ENCODE measurements at regions not wholly inside any gene's neighbourhood (a gene's known extent, or its start where the extent isn't known, plus 50 kb on each side); places are given as distances from the start of the nearest gene placed in this dataset.

DNA sequence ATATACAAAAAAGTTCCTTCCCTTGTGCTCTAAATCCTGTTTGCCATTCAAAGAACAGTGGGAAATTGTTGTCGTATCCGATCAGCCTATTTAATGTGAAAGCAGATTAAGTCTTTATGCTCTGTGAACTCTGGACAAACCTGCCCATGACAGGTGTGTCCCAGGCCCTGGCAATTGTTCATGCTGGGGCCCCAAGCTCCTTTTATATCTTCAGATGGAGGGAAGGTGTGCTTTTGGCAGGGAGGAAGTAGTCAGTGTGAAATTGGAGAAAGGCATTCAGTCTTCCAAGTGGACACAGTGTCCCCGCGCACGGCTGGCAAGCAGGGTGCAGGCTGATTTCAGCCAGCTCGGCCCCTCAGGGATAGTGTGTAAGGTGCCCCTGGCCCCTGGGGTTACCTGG, 135.1 kb upstream of the F3 start:
- ChIA-PET CTCF (no interaction called here), POLR2A (no interaction called here)
- BruUV-seq (replicated peaks) = no TSS peak
- Histone ChIP-seq H3K36me3 (ENCODE audit: control insufficient read depth, insufficient read depth, low read length) (no peaks in the 10 kb centered on the region), H3K9me3 (ENCODE audit: control insufficient read depth, insufficient read depth, low read depth, low read length) (no peaks in the 10 kb centered on the region), H3K4me3 (ENCODE audit: low read depth in 2 of 2, low read length in 2 of 2) (no peak overlapping the region), H3K4me1 (ENCODE audit: control insufficient read depth, insufficient read depth, low read length) (no peaks in the 10 kb centered on the region), H3K27me3 (ENCODE audit: control insufficient read depth, insufficient read depth, low read length) (no peaks in the 10 kb centered on the region), H3K27ac (ENCODE audit: low read length) (no peak overlapping the region)
- no peak for ATAC-seq
- in situ Hi-C loops (cut with HindIII; ENCODE audit: low pct_unique_long_range_greater_than_20kb, low sequenced_read_pairs) (no loop called here), intact Hi-C loops (cut with micrococcal nuclease; ENCODE audit: unreplicated experiment) (no loop called here)
- no peak for DNase-seq (ENCODE audit: low read depth, low spot score)
- TF ChIP-seq SIN3A (IDR thresholded peaks at IDR 0.05; ENCODE audit: borderline replicate concordance, insufficient read depth, low read depth, low read length) (no peak), POLR2AphosphoS5 (IDR thresholded peaks at IDR 0.05; ENCODE audit: low read depth, low read length) (no peak), TCF7L2 (IDR thresholded peaks at IDR 0.05; ENCODE audit: low read depth, low read length) (no peak)
- TF ChIP-seq, protein P1, sequence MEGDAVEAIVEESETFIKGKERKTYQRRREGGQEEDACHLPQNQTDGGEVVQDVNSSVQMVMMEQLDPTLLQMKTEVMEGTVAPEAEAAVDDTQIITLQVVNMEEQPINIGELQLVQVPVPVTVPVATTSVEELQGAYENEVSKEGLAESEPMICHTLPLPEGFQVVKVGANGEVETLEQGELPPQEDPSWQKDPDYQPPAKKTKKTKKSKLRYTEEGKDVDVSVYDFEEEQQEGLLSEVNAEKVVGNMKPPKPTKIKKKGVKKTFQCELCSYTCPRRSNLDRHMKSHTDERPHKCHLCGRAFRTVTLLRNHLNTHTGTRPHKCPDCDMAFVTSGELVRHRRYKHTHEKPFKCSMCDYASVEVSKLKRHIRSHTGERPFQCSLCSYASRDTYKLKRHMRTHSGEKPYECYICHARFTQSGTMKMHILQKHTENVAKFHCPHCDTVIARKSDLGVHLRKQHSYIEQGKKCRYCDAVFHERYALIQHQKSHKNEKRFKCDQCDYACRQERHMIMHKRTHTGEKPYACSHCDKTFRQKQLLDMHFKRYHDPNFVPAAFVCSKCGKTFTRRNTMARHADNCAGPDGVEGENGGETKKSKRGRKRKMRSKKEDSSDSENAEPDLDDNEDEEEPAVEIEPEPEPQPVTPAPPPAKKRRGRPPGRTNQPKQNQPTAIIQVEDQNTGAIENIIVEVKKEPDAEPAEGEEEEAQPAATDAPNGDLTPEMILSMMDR (IDR thresholded peaks at IDR 0.05) = no peak
- TF ChIP-seq, protein P2, sequence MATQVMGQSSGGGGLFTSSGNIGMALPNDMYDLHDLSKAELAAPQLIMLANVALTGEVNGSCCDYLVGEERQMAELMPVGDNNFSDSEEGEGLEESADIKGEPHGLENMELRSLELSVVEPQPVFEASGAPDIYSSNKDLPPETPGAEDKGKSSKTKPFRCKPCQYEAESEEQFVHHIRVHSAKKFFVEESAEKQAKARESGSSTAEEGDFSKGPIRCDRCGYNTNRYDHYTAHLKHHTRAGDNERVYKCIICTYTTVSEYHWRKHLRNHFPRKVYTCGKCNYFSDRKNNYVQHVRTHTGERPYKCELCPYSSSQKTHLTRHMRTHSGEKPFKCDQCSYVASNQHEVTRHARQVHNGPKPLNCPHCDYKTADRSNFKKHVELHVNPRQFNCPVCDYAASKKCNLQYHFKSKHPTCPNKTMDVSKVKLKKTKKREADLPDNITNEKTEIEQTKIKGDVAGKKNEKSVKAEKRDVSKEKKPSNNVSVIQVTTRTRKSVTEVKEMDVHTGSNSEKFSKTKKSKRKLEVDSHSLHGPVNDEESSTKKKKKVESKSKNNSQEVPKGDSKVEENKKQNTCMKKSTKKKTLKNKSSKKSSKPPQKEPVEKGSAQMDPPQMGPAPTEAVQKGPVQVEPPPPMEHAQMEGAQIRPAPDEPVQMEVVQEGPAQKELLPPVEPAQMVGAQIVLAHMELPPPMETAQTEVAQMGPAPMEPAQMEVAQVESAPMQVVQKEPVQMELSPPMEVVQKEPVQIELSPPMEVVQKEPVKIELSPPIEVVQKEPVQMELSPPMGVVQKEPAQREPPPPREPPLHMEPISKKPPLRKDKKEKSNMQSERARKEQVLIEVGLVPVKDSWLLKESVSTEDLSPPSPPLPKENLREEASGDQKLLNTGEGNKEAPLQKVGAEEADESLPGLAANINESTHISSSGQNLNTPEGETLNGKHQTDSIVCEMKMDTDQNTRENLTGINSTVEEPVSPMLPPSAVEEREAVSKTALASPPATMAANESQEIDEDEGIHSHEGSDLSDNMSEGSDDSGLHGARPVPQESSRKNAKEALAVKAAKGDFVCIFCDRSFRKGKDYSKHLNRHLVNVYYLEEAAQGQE (IDR thresholded peaks at IDR 0.05; ENCODE audit: insufficient read depth in 1 of 2, low read depth in 2 of 2, low read length in 1 of 2) = no peak

DNA sequence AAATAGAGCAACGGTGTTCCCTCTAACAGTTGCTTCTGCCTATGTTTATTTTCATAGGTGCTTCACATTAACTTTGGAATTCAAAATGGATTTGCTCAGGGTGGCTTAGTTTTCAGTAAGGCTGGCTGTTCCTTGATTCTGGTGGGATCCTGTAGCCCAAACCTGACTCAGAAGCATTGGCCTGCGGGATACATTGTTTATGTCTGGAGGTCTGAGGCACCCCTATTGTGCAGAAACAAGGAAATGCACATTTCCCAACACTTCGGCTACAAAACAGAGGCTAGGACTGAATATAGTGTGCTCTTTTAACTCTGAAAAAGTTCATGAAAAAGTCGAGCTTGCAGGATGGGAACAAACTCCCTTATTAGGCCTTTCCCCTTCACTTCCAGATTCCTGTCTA, 133.8 kb upstream of the F3 start:
- POLR2A ChIA-PET = no interaction called here
- intact Hi-C loops (cut with micrococcal nuclease; ENCODE audit: unreplicated experiment) = no loop called here
- no TSS peak for BruUV-seq (replicated peaks)
- CTCF ChIA-PET = no interaction called here
- Histone ChIP-seq H3K4me3 (ENCODE audit: low read depth in 2 of 2, low read length in 2 of 2) (no peak overlapping the region), H3K27me3 (ENCODE audit: control insufficient read depth, insufficient read depth, low read length) (no peaks in the 10 kb centered on the region), H3K27ac (ENCODE audit: low read length) (no peak overlapping the region), H3K9me3 (ENCODE audit: control insufficient read depth, insufficient read depth, low read depth, low read length) (no peaks in the 10 kb centered on the region), H3K36me3 (ENCODE audit: control insufficient read depth, insufficient read depth, low read length) (no peaks in the 10 kb centered on the region), H3K4me1 (ENCODE audit: control insufficient read depth, insufficient read depth, low read length) (no peaks in the 10 kb centered on the region)
- in situ Hi-C loops (cut with HindIII; ENCODE audit: low pct_unique_long_range_greater_than_20kb, low sequenced_read_pairs) = no loop called here
- no peak for ATAC-seq
- no peak for DNase-seq (ENCODE audit: low read depth, low spot score)
- TF ChIP-seq, protein P1 (IDR thresholded peaks at IDR 0.05) = no peak
- TF ChIP-seq TCF7L2 (IDR thresholded peaks at IDR 0.05; ENCODE audit: low read depth, low read length) (no peak), POLR2AphosphoS5 (IDR thresholded peaks at IDR 0.05; ENCODE audit: low read depth, low read length) (no peak), SIN3A (IDR thresholded peaks at IDR 0.05; ENCODE audit: borderline replicate concordance, insufficient read depth, low read depth, low read length) (no peak)
- TF ChIP-seq, protein P2 (IDR thresholded peaks at IDR 0.05; ENCODE audit: insufficient read depth in 1 of 2, low read depth in 2 of 2, low read length in 1 of 2) = no peak
